Coronary artery (tissue), 2 donors: ENCODE measurements at regions not wholly inside any gene's neighbourhood (a gene's known extent, or its start where the extent isn't known, plus 50 kb on each side); places are given as distances from the start of the nearest gene placed in this dataset.
"Not testable (repeated sequence)": the region's sequence is repeated elsewhere in the genome, so short reads cannot be mapped to it uniquely, and the experiment has no call there.

Experiments used
- DNase-seq: peaks from one replicate; pipeline ENCODE4 v3.0.0-alpha.2; 2017; ENCODE audit warnings: low spot score
- H3K27ac ChIP-seq, 2 donors: fragments of 200-600 bp; sonication (generic); one replicate each; pipeline ENCODE4 v1.5.1; 2016 to 2019
- H3K4me3 ChIP-seq: fragments of 200-600 bp; sonication (generic); 2 replicates; pipeline ENCODE4 v1.5.1; 2016; ENCODE audit warnings: mild to moderate bottlenecking, moderate library complexity
- TF ChIP-seq, protein P1 (sequence below): fragments of 200-600 bp; sonication (generic); IDR thresholded peaks from one replicate; pipeline ENCODE4 v1.5.1; 2019; ENCODE audit warnings: antibody characterized with exemption

- not testable (repeated sequence) for DNase-seq, H3K4me3 ChIP-seq, H3K27ac ChIP-seq
Measured at GRCh38 chr2:179385756-179386155, 121.1 kb upstream of the SESTD1 start.

DNA sequence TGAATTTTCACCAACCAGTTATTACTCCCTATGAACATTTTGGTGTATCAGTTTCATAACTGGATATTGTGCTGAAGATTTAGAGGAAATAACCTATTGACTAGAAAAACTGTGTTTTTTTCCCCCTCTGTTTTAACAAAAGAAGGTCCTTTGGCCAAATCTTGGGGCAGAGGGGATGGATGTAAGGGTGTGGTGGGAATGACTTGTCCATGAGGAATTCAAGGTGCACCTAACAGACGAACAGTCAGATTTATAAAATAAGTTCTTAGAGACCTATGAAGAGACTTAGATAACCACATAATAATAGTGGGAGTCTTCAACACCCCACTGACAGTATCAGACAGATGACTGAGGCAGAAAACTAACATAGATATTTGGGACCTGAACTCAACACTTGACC lies 119.3 kb upstream of the SESTD1 start:
- Histone ChIP-seq H3K4me3 (no peak overlapping the region), H3K27ac (no peak overlapping the region)
- no peak for DNase-seq
- TF ChIP-seq, protein P1, sequence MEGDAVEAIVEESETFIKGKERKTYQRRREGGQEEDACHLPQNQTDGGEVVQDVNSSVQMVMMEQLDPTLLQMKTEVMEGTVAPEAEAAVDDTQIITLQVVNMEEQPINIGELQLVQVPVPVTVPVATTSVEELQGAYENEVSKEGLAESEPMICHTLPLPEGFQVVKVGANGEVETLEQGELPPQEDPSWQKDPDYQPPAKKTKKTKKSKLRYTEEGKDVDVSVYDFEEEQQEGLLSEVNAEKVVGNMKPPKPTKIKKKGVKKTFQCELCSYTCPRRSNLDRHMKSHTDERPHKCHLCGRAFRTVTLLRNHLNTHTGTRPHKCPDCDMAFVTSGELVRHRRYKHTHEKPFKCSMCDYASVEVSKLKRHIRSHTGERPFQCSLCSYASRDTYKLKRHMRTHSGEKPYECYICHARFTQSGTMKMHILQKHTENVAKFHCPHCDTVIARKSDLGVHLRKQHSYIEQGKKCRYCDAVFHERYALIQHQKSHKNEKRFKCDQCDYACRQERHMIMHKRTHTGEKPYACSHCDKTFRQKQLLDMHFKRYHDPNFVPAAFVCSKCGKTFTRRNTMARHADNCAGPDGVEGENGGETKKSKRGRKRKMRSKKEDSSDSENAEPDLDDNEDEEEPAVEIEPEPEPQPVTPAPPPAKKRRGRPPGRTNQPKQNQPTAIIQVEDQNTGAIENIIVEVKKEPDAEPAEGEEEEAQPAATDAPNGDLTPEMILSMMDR = no peak

DNA sequence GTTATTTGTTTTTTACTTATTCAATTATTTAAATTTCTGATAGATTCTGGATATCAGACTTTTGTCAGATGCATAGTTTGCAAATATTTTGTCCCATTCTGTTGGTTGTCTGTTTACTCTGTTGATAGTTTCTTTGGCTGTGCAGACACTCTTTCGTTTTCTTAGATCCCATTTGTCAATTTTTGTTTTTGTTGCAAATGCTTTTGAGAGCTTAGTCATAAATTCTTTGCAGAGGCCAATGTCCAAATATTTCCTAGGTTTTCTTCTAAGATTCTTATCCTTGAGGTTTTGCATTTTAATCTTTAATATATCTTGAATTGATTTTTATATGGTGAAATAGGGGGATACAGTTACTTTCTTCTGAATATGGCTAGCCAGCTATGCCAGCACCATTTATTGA lies 112.7 kb upstream of the SESTD1 start:
- H3K4me3 ChIP-seq = no peak overlapping the region
- TF ChIP-seq, protein P1 = no peak
- no peak overlapping the region for H3K27ac ChIP-seq
- DNase-seq = no peak

- DNase-seq = no peak
- no peak overlapping the region for H3K4me3 ChIP-seq
- TF ChIP-seq, protein P1 = no peak
Measured at GRCh38 chr2:179376881-179377280, 112.2 kb upstream of the SESTD1 start.

DNA sequence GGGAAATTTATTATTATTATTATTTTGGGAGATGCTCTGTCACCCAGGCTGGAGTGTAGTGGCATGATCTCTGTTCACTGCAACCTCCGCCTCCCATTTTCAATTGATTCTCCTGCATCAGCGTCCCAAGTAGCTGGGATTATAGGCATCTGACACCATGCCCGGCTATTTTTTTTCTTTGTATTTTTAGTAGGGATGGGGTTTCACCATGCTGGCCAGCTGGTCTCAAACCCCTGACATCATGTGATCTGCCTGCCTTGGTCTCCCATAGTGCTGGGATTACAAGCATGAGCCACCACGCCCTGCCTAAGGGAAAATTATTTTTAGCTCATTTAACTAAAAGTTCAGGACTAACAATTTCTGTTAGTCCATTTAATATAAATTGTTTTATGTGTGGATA lies 109.2 kb upstream of the SESTD1 start:
- DNase-seq = no peak
- Histone ChIP-seq H3K4me3 (no peak overlapping the region), H3K27ac (no peak overlapping the region)
- TF ChIP-seq, protein P1 = no peak

More at GRCh38 chr2:179376881-179377280, 112.2 kb upstream of the SESTD1 start:
- H3K27ac ChIP-seq = no peak overlapping the region

GRCh38 chr2:179365561-179365960 lies 100.9 kb upstream of the SESTD1 start:
- H3K4me3 ChIP-seq, H3K27ac ChIP-seq, DNase-seq: not testable (repeated sequence)

- DNase-seq = no peak
- no peak overlapping the region for H3K27ac ChIP-seq
- H3K4me3 ChIP-seq = no peak overlapping the region
- TF ChIP-seq, protein P1 = no peak
Measured at GRCh38 chr2:179355881-179356280, 91.2 kb upstream of the SESTD1 start.

GRCh38 chr2:179354739-179355537 lies 90.3 kb upstream of the SESTD1 start:
- H3K27ac ChIP-seq = no peak overlapping the region
- TF ChIP-seq, protein P1 = no peak
- H3K4me3 ChIP-seq = no peak overlapping the region
- DNase-seq = no peak
